Fibroblast of skin of scalp (primary cell): ENCODE measurements at regions not wholly inside any gene's neighbourhood (a gene's known extent, or its start where the extent isn't known, plus 50 kb on each side); places are given as distances from the start of the nearest gene placed in this dataset.
A peak's percentile ranks its signal among the peaks of the same experiment; 100 is the strongest.

Source experiments
- DNase-seq: peaks from one replicate; pipeline ENCODE4 v3.0.0-alpha.2; 2013

DNA sequence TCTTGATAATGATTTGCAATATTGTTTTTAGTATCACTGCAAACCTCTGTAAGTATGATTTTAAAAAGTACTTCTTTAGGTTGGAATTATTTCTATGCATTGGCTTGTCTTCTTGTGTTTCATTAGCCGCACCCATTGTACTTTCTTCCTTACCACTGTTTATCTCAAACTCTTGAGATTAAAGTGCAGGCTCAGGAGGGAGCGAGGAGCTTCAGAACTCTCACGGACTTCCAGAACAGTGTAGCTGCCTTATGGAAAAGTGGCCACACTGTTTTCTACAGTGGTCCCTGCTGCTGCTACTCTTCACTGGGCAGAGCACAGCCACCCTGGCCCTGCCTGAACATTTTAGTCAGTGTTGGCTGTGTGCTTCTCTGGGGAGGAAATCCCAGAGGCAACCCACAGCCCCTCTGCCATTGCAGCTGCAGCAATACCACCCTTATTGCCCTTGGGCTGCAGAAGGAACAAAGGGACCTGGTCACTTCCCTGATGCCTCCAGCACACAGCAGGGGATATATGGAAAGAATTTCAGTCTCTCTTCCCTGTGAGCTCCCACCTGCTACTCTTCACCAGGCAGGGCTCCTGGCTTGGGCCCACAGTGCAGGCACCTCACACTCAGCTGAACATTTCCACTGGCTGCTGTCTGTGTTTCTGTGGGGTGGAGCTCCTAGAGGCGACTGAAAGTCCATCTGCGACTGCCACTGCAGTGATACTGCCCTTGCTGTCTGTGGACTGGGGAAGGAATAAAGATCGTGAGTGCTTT is 91.7 kb upstream of the MAP3K4 start:
- no peak for DNase-seq

DNA sequence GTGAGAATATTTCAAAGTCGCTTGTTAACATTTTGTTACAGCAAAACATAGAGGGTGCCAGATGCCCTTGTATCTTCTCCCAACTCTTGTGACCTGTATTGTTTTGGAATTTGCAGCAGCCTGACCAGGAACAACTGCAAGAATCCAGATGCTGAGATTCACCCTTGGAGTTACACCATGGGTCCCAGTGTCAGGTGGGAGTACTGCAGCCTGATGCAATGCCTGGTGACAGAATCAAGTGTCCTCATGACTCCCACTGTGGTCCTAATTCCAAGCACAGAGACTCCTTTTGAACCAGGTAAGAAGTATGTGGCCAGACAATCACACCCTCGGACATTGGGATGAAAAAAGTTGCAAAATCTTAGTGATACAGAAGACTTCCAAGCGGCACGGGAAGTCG is 79.6 kb upstream of the MAP3K4 start:
- no peak for DNase-seq

GRCh38 chr6:160912411-160912810 is 79.2 kb upstream of the MAP3K4 start:
- no peak for DNase-seq

GRCh38 chr6:160917572-160917971 is 74.0 kb upstream of the MAP3K4 start:
- DNase-seq, result no peak

GRCh38 chr6:160919723-160920440 is 71.7 kb upstream of the MAP3K4 start:
- DNase-seq, result peak; percentile 92

GRCh38 chr6:160921095-160921494 is 70.5 kb upstream of the MAP3K4 start:
- DNase-seq, result no peak

- no peak for DNase-seq
Observed at GRCh38 chr6:160926281-160927276, 65.0 kb upstream of the MAP3K4 start.

DNA sequence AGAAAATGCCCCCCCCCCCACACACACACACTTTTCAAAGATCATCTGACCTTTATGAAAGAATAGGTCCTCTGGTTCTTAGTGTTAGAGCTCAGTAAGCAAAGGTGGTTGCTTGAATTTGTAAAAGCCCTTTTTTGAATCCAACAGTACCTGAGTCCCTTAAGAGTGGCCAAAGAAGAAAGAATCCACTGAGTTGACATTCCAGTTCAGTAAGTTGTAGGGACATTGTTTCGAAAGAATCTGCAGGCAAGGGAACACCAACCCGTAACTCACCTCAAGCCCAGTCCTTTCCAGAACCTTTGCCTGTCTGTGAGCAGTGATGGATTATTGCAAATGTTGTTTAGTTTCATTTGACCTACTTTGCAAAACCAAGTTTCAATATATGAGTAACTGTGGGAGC is 64.2 kb upstream of the MAP3K4 start:
- no peak for DNase-seq

DNA sequence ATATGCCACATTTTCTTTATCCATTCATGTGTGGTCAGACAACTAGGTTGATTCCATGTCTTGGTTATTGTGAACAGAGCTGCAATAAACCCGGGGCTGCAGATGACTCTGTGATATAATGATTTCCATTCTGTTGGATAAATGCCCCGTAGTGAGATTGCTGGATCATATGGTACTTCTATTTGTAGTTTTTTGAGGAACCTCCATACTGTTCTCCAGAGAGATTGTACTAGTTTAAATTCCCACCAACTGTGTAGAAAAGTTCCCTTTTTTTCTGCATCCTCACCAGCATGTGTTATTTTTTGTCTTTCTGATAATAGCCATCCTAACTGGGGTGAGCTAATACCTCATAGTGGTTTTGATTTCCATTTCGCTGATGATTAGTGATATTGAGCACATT is 62.2 kb upstream of the MAP3K4 start:
- no peak for DNase-seq

GRCh38 chr6:160929831-160930230 is 61.7 kb upstream of the MAP3K4 start:
- DNase-seq, result no peak

DNA sequence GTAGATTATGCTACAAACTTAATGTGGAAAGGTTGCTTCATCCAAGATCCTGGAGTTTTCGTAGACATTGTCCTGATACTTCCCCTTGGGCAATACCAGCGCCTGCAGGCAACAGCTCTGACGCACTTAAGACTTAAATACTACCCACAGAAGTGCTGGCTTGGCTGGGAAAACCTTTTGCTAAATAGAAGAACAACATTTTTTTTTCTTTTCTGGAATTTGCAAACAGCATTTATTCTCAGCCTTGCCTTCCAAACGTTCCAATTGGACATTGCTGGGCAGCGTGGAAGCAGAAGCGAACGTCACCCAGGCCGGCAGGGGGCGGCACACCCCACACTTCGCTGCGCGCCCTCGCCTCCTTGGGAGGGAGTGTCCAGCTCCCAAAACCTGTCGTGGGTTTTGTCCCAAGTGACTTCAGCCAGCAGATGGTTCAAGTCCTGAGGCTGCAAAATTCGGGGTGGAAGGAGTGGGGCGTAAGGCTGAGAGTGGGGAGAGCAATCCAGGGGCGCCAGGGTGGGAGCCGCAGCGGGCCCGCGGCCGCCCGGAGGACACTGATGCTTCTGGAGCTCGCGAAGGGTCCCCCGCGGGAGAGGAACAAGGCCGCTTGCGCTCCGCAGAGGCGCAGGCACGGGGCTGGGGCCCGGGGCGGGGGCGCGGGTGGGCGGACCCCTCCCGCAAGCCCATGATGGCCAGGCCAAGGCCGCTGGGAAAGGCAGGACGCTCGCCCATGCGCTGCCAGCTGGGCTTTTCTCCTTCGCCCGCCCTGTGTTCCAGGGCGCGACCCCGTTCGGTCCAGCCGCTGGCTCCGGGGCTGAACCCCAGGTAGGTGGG is 60.8 kb upstream of the MAP3K4 start:
- DNase-seq, result peak; percentile 70

- no peak for DNase-seq
Observed at GRCh38 chr6:160931378-160932310, 59.9 kb upstream of the MAP3K4 start.

- DNase-seq, result no peak
Observed at GRCh38 chr6:160933256-160933655, 58.3 kb upstream of the MAP3K4 start.

GRCh38 chr6:160934157-160934556 is 57.4 kb upstream of the MAP3K4 start:
- DNase-seq, result no peak

GRCh38 chr6:160940197-160940596 is 51.4 kb upstream of the MAP3K4 start:
- DNase-seq, result no peak
